HCT116 (cell line): ENCODE measurements at regions not wholly inside any gene's neighbourhood (a gene's known extent, or its start where the extent isn't known, plus 50 kb on each side); places are given as distances from the start of the nearest gene placed in this dataset.

Experiments used
- ATAC-seq: fragments of 200-7000 bp; cut with Tn5 transposase; 2 replicates; pipeline ENCODE4 v1.9.1; 2020; ENCODE audit warnings: mild to moderate bottlenecking, moderate library complexity
- BruUV-seq: library from RNA; stranded (reverse); fragments of 400-500 nt; replicated peaks from 2 replicates; lab custom pipeline; 2021; lab: Mats Ljungman, UMichigan
- CTCF ChIA-PET: fragments of 300-600 bp; sonication (Branson Sonifier 250); formaldehyde crosslinking; loops from one replicate; lab custom pipeline; 2021; ENCODE audit warnings: antibody characterized with exemption; lab: Charles Lee
- POLR2A ChIA-PET: fragments of 300-600, 350-600 bp; sonication (Branson Sonifier 250); formaldehyde crosslinking; loops from one replicate; lab custom pipeline; 2021; ENCODE audit warnings: antibody characterized with exemption; lab: Charles Lee
- RAD21 ChIA-PET, 2 experiments: fragments of 300-600 bp; sonication (Branson Sonifier 250); formaldehyde crosslinking; loops; one replicate each; lab custom pipeline; 2023; ENCODE audit warnings: low total read pairs in 2 of 2; ENCODE audit not compliant: uncharacterized antibody in 2 of 2, unreplicated experiment in 2 of 2, low non-redundant PET in 1 of 2; lab: Charles Lee
- DNase-seq: peaks from one replicate; pipeline ENCODE4 v3.0.0-alpha.2; 2010; ENCODE audit warnings: low read depth, low spot score
- H2AFZ ChIP-seq: fragments of 200-600 bp; shearing (Covaris generic), sonication (generic); 2 replicates; pipeline ENCODE4 v1.6.1; 2017; ENCODE audit warnings: low read depth, mixed run types, mixed read lengths, antibody characterized with exemption, low read length; ENCODE audit not compliant: poor library complexity, severe bottlenecking
- H3K27ac ChIP-seq: 2 replicates; pipeline ENCODE4 v1.5.1; 2012; ENCODE audit warnings: low read depth, low read length
- H3K27me3 ChIP-seq: fragments of 200-600 bp; sonication (generic); 2 replicates; pipeline ENCODE4 v1.6.1; 2016; ENCODE audit warnings: mixed run types, low read length, mixed read lengths; ENCODE audit not compliant: insufficient read depth
- H3K36me3 ChIP-seq, 2 experiments: fragments of 200-500 bp in 1 of 2; fragments of 200-600 bp in 1 of 2; sonication (Bioruptor generic) in 1 of 2; sonication (generic) in 1 of 2; 2 replicates each; pipeline versions ENCODE4 v1.5.1 to v1.6.1; 2014 to 2016; ENCODE audit warnings: low read length in 2 of 2, inconsistent platforms in 1 of 2, mixed read lengths in 1 of 2, mixed run types in 1 of 2; ENCODE audit not compliant: insufficient read depth in 2 of 2, control insufficient read depth in 1 of 2
- H3K4me1 ChIP-seq, 2 experiments: fragments of 200-600 bp in 1 of 2; sonication (generic) in 1 of 2; 2 replicates each; pipeline versions ENCODE4 v1.5.1 to v1.6.1; 2012 to 2017; ENCODE audit warnings: low read length in 2 of 2, inconsistent platforms in 1 of 2, mild to moderate bottlenecking in 1 of 2, mixed read lengths in 1 of 2, mixed run types in 1 of 2, moderate library complexity in 1 of 2; ENCODE audit not compliant: insufficient read depth in 2 of 2, control insufficient read depth in 1 of 2
- H3K4me2 ChIP-seq: fragments of 200-600 bp; sonication (generic); 2 replicates; pipeline ENCODE4 v1.6.1; 2017; ENCODE audit warnings: mixed run types, low read length, mixed read lengths
- H3K4me3 ChIP-seq, 2 experiments: fragments of 200-600 bp in 1 of 2; sonication (generic) in 1 of 2; replicated peaks in 1 of 2; 2 replicates each; pipeline ENCODE4 v1.5.1; 2011 to 2016; ENCODE audit warnings: low read length in 2 of 2, control low read depth in 1 of 2, low read depth in 1 of 2, mild to moderate bottlenecking in 1 of 2, mixed read lengths in 1 of 2, mixed run types in 1 of 2
- H3K79me2 ChIP-seq: fragments of 200-600 bp; sonication (generic); 2 replicates; pipeline ENCODE4 v1.6.1; 2017; ENCODE audit warnings: mild to moderate bottlenecking, mixed run types, low read length, moderate library complexity, mixed read lengths; ENCODE audit not compliant: insufficient read depth
- H3K9ac ChIP-seq: fragments of 200-600 bp; sonication (generic); 2 replicates; pipeline ENCODE4 v1.6.1; 2016; ENCODE audit warnings: low read length, mixed read lengths
- H3K9me2 ChIP-seq: fragments of 200-600 bp; sonication (generic), shearing (Covaris generic); 2 replicates; pipeline ENCODE4 v1.6.1; 2017; ENCODE audit warnings: mixed run types, mild to moderate bottlenecking, moderate library complexity; ENCODE audit not compliant: insufficient read depth
- H3K9me3 ChIP-seq, 2 experiments: fragments of 200-500 bp in 1 of 2; fragments of 200-600 bp in 1 of 2; sonication (Bioruptor generic) in 1 of 2; sonication (generic) in 1 of 2; 2 replicates each; pipeline ENCODE4 v1.6.1; 2014 to 2017; ENCODE audit warnings: low read length in 2 of 2, mixed read lengths in 2 of 2, inconsistent platforms in 1 of 2, low read depth in 1 of 2, mild to moderate bottlenecking in 1 of 2, mixed run types in 1 of 2, moderate library complexity in 1 of 2; ENCODE audit not compliant: control insufficient read depth in 1 of 2, insufficient read depth in 1 of 2
- H4K20me1 ChIP-seq: fragments of 200-600 bp; sonication (generic), shearing (Covaris generic); 2 replicates; pipeline ENCODE4 v1.6.1; 2017; ENCODE audit warnings: mixed run types, mild to moderate bottlenecking, moderate library complexity; ENCODE audit not compliant: insufficient read depth
- CBX3 ChIP-seq: IDR thresholded peaks from 2 replicates; pipeline ENCODE4 v1.6.1; 2012; ENCODE audit warnings: low read depth
- EGR1 ChIP-seq: IDR thresholded peaks from 2 replicates; pipeline ENCODE4 v1.6.1; 2012; ENCODE audit warnings: low read depth
- POLR2A ChIP-seq: IDR thresholded peaks from 2 replicates; pipeline ENCODE4 v1.7.0; 2011; ENCODE audit warnings: borderline replicate concordance; ENCODE audit not compliant: insufficient read depth, insufficient read length; ENCODE audit errors: extremely low read depth
- RAD21 ChIP-seq: IDR thresholded peaks from 2 replicates; pipeline ENCODE4 v1.6.1; 2012; ENCODE audit warnings: low read depth, mild to moderate bottlenecking
- SP1 ChIP-seq: IDR thresholded peaks from 2 replicates; pipeline ENCODE4 v1.6.1; 2012; ENCODE audit warnings: low read depth
- TCF7L2 ChIP-seq: IDR thresholded peaks from 2 replicates; pipeline ENCODE4 v1.7.0; 2011; ENCODE audit warnings: borderline replicate concordance, inconsistent platforms; ENCODE audit not compliant: insufficient read depth, insufficient read length; ENCODE audit errors: extremely low read depth
- ZNF274 ChIP-seq: fragments of 200-500 bp; sonication (Bioruptor generic); IDR thresholded peaks from 2 replicates; pipeline ENCODE4 v1.6.1; 2014; ENCODE audit warnings: mild to moderate bottlenecking, low read depth, low read length, inconsistent platforms
- intact Hi-C: fragments of 100-400 bp; cut with micrococcal nuclease; formaldehyde crosslinking; loops from 2 replicates; pipeline ENCODE4 v1.10.0; 2022
- TF ChIP-seq, protein P1 (sequence below): IDR thresholded peaks from 2 replicates; pipeline ENCODE4 v1.6.1; 2012; ENCODE audit warnings: low read depth

DNA sequence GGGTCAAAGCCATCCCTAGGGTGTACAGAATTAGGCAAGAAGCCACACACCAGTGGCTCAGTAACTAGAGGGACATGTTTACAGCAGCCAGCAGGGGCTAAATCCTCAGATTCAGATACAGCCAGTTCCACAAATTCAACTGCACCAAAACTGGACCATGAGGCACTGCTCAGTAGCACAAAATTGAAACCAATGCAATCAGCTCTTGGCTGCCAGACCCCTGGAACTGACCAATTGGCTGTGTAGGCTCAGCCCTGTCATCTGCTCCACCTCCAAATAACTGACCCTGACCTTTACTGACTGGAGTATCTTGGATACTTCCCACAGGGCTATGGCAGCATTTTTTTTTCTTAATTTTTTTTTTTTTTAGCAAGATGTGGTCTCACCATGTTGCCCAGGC is 226.5 kb downstream of the FOXO1 start:
- no peaks in the 10 kb centered on the region for H3K36me3 ChIP-seq
- no peaks in the 10 kb centered on the region for H3K27me3 ChIP-seq
- no peak overlapping the region for H3K4me3 ChIP-seq
- intact Hi-C loops: no loop called here
- DNase-seq (no peak), ATAC-seq (no peak)
- H3K9me3 ChIP-seq: no peaks in the 10 kb centered on the region
- H3K9me2 ChIP-seq: no peaks in the 10 kb centered on the region
- BruUV-seq: no TSS peak
- POLR2A ChIA-PET: no interaction called here
- no peaks in the 10 kb centered on the region for H4K20me1 ChIP-seq
- H3K4me2 ChIP-seq: no peak overlapping the region
- H3K79me2 ChIP-seq: no peaks in the 10 kb centered on the region
- TF ChIP-seq, protein P1, sequence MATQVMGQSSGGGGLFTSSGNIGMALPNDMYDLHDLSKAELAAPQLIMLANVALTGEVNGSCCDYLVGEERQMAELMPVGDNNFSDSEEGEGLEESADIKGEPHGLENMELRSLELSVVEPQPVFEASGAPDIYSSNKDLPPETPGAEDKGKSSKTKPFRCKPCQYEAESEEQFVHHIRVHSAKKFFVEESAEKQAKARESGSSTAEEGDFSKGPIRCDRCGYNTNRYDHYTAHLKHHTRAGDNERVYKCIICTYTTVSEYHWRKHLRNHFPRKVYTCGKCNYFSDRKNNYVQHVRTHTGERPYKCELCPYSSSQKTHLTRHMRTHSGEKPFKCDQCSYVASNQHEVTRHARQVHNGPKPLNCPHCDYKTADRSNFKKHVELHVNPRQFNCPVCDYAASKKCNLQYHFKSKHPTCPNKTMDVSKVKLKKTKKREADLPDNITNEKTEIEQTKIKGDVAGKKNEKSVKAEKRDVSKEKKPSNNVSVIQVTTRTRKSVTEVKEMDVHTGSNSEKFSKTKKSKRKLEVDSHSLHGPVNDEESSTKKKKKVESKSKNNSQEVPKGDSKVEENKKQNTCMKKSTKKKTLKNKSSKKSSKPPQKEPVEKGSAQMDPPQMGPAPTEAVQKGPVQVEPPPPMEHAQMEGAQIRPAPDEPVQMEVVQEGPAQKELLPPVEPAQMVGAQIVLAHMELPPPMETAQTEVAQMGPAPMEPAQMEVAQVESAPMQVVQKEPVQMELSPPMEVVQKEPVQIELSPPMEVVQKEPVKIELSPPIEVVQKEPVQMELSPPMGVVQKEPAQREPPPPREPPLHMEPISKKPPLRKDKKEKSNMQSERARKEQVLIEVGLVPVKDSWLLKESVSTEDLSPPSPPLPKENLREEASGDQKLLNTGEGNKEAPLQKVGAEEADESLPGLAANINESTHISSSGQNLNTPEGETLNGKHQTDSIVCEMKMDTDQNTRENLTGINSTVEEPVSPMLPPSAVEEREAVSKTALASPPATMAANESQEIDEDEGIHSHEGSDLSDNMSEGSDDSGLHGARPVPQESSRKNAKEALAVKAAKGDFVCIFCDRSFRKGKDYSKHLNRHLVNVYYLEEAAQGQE: no peak
- TF ChIP-seq TCF7L2: no peak
- H3K4me1 ChIP-seq: peaks cover 0 to 7% of the 10 kb centered on the region in 2 experiments; a peak in 1 of 4 replicates
- no peak overlapping the region for H3K27ac ChIP-seq
- H2AFZ ChIP-seq: no peak overlapping the region
- H3K9ac ChIP-seq: no peak overlapping the region
- RAD21 ChIA-PET: no interaction called here
- CTCF ChIA-PET: no interaction called here

DNA sequence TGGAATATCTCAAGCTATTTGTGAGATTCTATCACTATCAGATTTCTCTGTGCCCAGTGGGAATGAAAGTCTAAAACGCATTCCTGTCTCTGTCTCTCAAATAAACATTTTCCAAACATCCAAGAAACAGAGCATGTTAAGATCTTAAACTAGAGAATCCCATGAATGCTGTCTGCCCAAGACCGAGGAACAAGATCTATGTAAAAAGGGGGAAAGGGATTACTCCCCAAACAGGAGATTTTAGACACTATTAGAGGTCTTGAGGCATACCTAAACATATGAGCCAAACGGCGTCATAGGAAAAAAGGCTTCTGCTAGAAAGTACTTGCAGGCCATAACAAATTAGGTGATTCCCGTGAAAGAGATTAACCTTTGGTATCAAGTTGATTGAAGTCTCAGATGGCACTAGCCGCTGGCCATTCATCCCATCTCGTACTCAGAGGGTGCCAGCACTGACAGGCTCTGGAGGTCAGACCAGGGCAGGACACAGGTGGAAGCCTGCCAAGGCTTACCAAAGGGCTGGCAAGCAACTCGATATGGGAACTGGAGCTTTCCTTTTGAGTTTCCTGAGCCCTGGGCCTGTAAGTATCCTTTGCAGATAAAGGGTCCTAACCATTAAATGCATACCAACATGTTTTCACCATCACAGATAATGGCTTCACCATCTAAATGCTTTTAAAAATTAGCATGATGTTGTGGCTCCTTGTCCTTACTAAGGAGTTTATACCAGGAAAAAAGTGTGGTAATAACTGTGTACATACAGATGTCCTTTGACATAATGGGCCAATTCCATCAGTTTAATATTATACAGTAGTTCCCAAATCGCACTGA is 225.2 kb downstream of the FOXO1 start:
- peaks cover 0 to 7% of the 10 kb centered on the region in 2 experiments; a peak in 1 of 4 replicates for H3K4me1 ChIP-seq
- BruUV-seq: no TSS peak
- ChIA-PET POLR2A (no interaction called here), RAD21 (no interaction called here), CTCF (no interaction called here)
- H2AFZ ChIP-seq: no peak overlapping the region
- no peak for TF ChIP-seq ZNF274
- TF ChIP-seq RAD21: no peak
- no peak for TF ChIP-seq EGR1
- TF ChIP-seq, protein P1: no peak
- no peak for TF ChIP-seq POLR2A
- no peak for TF ChIP-seq SP1
- TF ChIP-seq CBX3: no peak
- intact Hi-C loops: no loop called here
- no peaks in the 10 kb centered on the region for H4K20me1 ChIP-seq
- no peak overlapping the region for H3K27ac ChIP-seq
- no peak overlapping the region for H3K9ac ChIP-seq
- ATAC-seq: no peak
- H3K36me3 ChIP-seq: no peaks in the 10 kb centered on the region
- H3K9me3 ChIP-seq: no peaks in the 10 kb centered on the region
- H3K4me3 ChIP-seq: no peak overlapping the region
- H3K9me2 ChIP-seq: no peaks in the 10 kb centered on the region
- no peak for DNase-seq
- no peak overlapping the region for H3K4me2 ChIP-seq
- no peaks in the 10 kb centered on the region for H3K27me3 ChIP-seq
- no peaks in the 10 kb centered on the region for H3K79me2 ChIP-seq
